ENCODE measurements at regions not wholly inside any gene's neighbourhood (a gene's known extent, or its start where the extent isn't known, plus 50 kb on each side); places are given as distances from the start of the nearest gene placed in this dataset.

- H3K4me2 ChIP-seq (ENCODE audit: extremely low read depth, insufficient read depth, low read length), result no peak overlapping the region
- H3K79me2 ChIP-seq (ENCODE audit: control insufficient read depth, insufficient read depth, low read length), result no peaks in the 10 kb centered on the region
- no peaks in the 10 kb centered on the region for H3K36me3 ChIP-seq (ENCODE audit: control insufficient read depth, insufficient read depth, low read length)
- no peak overlapping the region for H3K27ac ChIP-seq (ENCODE audit: insufficient read depth, low read length)
- TF ChIP-seq EZH2 (IDR thresholded peaks at IDR 0.05; ENCODE audit: low read length, missing control alignments), result no peak
- no peak for TF ChIP-seq CTCF (conservative IDR thresholded peaks at IDR 0.05 in 1 of 2, IDR thresholded peaks at IDR 0.05 in 1 of 2; ENCODE audit: low read depth in 1 of 2, low read length in 2 of 2)
- no peak overlapping the region for H3K9ac ChIP-seq (ENCODE audit: insufficient read depth, low read length)
- DNase-seq (ENCODE audit: low read depth in 2 of 2), result no peak
- H3K27me3 ChIP-seq (ENCODE audit: control insufficient read depth, insufficient read depth, low read length), result no peaks in the 10 kb centered on the region
- no peak overlapping the region for H3K4me3 ChIP-seq (replicated peaks in 1 of 4; ENCODE audit: control extremely low read depth in 1 of 4, insufficient read depth in 1 of 4, low read depth in 3 of 4, low read length in 4 of 4)
- H2AFZ ChIP-seq (ENCODE audit: low read length), result no peak overlapping the region
- H4K20me1 ChIP-seq (ENCODE audit: control insufficient read depth, extremely low read depth, insufficient read depth, low read length), result no peaks in the 10 kb centered on the region
- H3K4me1 ChIP-seq (ENCODE audit: control insufficient read depth, extremely low read depth, insufficient read depth, low read length), result no peaks in the 10 kb centered on the region
- H3K9me3 ChIP-seq (ENCODE audit: control insufficient read depth, insufficient read depth, low read depth, low read length), result no peaks in the 10 kb centered on the region
These were observed 114.4 kb downstream of the SPTSSA start for GRCh38 chr14:34347683-34348082.

DNA sequence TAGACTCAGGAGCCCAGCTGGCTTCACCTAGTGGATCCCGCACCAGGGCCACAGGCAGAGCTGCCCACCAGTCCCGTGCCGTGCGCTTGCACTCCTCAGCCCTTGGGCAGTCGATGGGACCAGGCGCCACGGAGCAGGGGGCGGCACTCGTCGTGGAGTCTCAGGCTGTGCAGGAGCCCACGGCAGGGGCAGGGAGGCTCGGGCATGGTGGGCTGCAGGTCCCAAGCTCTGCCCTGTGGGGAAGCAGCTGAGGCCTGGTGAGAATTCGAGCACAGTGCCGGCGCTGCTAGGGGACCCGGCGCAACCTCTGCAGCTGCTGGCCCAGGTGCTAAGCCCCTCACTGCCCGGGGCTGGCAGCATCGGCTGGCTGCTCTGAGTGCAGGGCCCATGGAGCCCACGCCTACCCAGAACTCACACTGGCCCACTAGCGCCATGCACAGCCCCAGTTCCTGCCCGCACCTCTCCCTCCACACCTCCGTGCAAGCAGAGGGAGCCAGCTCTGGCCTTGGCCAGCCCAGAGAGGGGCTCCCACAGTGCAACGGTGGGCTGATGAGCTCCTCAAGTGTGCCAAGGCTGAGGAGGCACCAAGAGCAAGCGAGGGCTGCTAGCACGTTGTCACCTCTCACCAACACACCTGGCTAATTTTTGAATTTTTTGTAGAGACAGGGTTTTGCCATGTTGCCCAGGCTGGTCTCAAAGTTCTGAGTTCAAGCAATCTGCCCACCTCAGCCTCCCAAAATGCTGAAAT, 116.1 kb downstream of the SPTSSA start:
- no peaks in the 10 kb centered on the region for H4K20me1 ChIP-seq (ENCODE audit: control insufficient read depth, extremely low read depth, insufficient read depth, low read length)
- no peak overlapping the region for H3K27ac ChIP-seq (ENCODE audit: insufficient read depth, low read length)
- no peaks in the 10 kb centered on the region for H3K27me3 ChIP-seq (ENCODE audit: control insufficient read depth, insufficient read depth, low read length)
- H3K4me2 ChIP-seq (ENCODE audit: extremely low read depth, insufficient read depth, low read length), result no peak overlapping the region
- H3K9ac ChIP-seq (ENCODE audit: insufficient read depth, low read length), result no peak overlapping the region
- H3K4me3 ChIP-seq (replicated peaks in 1 of 4; ENCODE audit: control extremely low read depth in 1 of 4, insufficient read depth in 1 of 4, low read depth in 3 of 4, low read length in 4 of 4), result no peak overlapping the region
- H3K9me3 ChIP-seq (ENCODE audit: control insufficient read depth, insufficient read depth, low read depth, low read length), result no peaks in the 10 kb centered on the region
- TF ChIP-seq EZH2 (IDR thresholded peaks at IDR 0.05; ENCODE audit: low read length, missing control alignments) (no peak), CTCF (conservative IDR thresholded peaks at IDR 0.05 in 1 of 2, IDR thresholded peaks at IDR 0.05 in 1 of 2; ENCODE audit: low read depth in 1 of 2, low read length in 2 of 2) (no peak)
- H3K79me2 ChIP-seq (ENCODE audit: control insufficient read depth, insufficient read depth, low read length), result no peaks in the 10 kb centered on the region
- H3K4me1 ChIP-seq (ENCODE audit: control insufficient read depth, extremely low read depth, insufficient read depth, low read length), result no peaks in the 10 kb centered on the region
- no peaks in the 10 kb centered on the region for H3K36me3 ChIP-seq (ENCODE audit: control insufficient read depth, insufficient read depth, low read length)
- no peak for DNase-seq (ENCODE audit: low read depth in 2 of 2)
- no peak overlapping the region for H2AFZ ChIP-seq (ENCODE audit: low read length)

DNA sequence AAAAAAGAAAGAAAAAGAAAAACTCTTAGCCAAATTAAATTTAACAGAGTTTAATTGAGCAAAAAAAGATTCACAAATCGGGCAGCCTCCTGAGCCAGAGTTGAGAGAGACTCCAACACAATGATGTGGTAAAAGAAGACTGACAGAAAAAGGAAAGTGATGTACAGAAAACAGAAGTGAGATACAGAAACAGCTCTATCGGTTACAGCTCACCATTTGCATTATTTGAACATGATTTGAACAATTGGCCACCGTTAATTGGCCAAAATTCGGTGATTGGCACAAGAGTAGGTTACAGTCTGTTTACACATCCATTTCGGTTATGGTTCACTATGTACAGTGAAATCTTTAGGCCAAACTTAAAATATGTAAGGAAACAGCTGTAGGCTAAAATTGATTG, 117.7 kb downstream of the SPTSSA start:
- Histone ChIP-seq H2AFZ (ENCODE audit: low read length) (no peak overlapping the region), H3K79me2 (ENCODE audit: control insufficient read depth, insufficient read depth, low read length) (no peaks in the 10 kb centered on the region), H3K9me3 (ENCODE audit: control insufficient read depth, insufficient read depth, low read depth, low read length) (no peaks in the 10 kb centered on the region), H3K4me1 (ENCODE audit: control insufficient read depth, extremely low read depth, insufficient read depth, low read length) (no peaks in the 10 kb centered on the region), H3K27ac (ENCODE audit: insufficient read depth, low read length) (no peak overlapping the region), H4K20me1 (ENCODE audit: control insufficient read depth, extremely low read depth, insufficient read depth, low read length) (no peaks in the 10 kb centered on the region), H3K4me3 (replicated peaks in 1 of 4; ENCODE audit: control extremely low read depth in 1 of 4, insufficient read depth in 1 of 4, low read depth in 3 of 4, low read length in 4 of 4) (no peak overlapping the region), H3K27me3 (ENCODE audit: control insufficient read depth, insufficient read depth, low read length) (no peaks in the 10 kb centered on the region), H3K36me3 (ENCODE audit: control insufficient read depth, insufficient read depth, low read length) (no peaks in the 10 kb centered on the region), H3K4me2 (ENCODE audit: extremely low read depth, insufficient read depth, low read length) (no peak overlapping the region), H3K9ac (ENCODE audit: insufficient read depth, low read length) (no peak overlapping the region)
- TF ChIP-seq CTCF (conservative IDR thresholded peaks at IDR 0.05 in 1 of 2, IDR thresholded peaks at IDR 0.05 in 1 of 2; ENCODE audit: low read depth in 1 of 2, low read length in 2 of 2) (no peak), EZH2 (IDR thresholded peaks at IDR 0.05; ENCODE audit: low read length, missing control alignments) (no peak)
- DNase-seq (ENCODE audit: low read depth in 2 of 2), result no peak
